ENCODE measurements at regions not wholly inside any gene's neighbourhood (a gene's known extent, or its start where the extent isn't known, plus 50 kb on each side); places are given as distances from the start of the nearest gene placed in this dataset.
A peak's percentile ranks its signal among the peaks of the same experiment; 100 is the strongest.

GRCh38 chr7:92987095-92987494, 130.7 kb downstream of the SAMD9 start:
- TF ChIP-seq GABPA (IDR thresholded peaks at IDR 0.05; ENCODE audit: low read depth) (no peak), MEF2A (IDR thresholded peaks at IDR 0.05; ENCODE audit: borderline replicate concordance, low read depth) (no peak), TAF1 (IDR thresholded peaks at IDR 0.05; ENCODE audit: borderline replicate concordance, low read depth, low read length) (no peak), EP300 (IDR thresholded peaks at IDR 0.05; ENCODE audit: borderline replicate concordance in 1 of 2, low read depth in 1 of 2, low read length in 1 of 2) (no peak), JUND (IDR thresholded peaks at IDR 0.05) (no peak), EZH2phosphoT487 (IDR thresholded peaks at IDR 0.05; ENCODE audit: borderline replicate concordance, low read depth) (no peak), RCOR1 (IDR thresholded peaks at IDR 0.05; ENCODE audit: low read length) (no peak), NRF1 (IDR thresholded peaks at IDR 0.05; ENCODE audit: low read depth, low read length) (no peak), USF2 (IDR thresholded peaks at IDR 0.05; ENCODE audit: borderline replicate concordance, low read depth, low read length) (no peak), SMC3 (IDR thresholded peaks at IDR 0.05; ENCODE audit: low read depth, low read length) (no peak), SIN3A (IDR thresholded peaks at IDR 0.05; ENCODE audit: borderline replicate concordance, low read depth, low read length) (no peak), POLR2AphosphoS5 (IDR thresholded peaks at IDR 0.05; ENCODE audit: low read depth, low read length) (no peak), RFX5 (IDR thresholded peaks at IDR 0.05; ENCODE audit: low read length) (no peak), IRF3 (IDR thresholded peaks at IDR 0.05; ENCODE audit: low read depth, low read length) (no peak), MAX (IDR thresholded peaks at IDR 0.05; ENCODE audit: low read depth) (no peak), ELF1 (IDR thresholded peaks at IDR 0.05) (no peak), PBX3 (IDR thresholded peaks at IDR 0.05) (no peak), TCF12 (IDR thresholded peaks at IDR 0.05) (no peak), NFIC (IDR thresholded peaks at IDR 0.05; ENCODE audit: borderline replicate concordance) (no peak), ZBTB33 (IDR thresholded peaks at IDR 0.05; ENCODE audit: borderline replicate concordance, low read depth) (no peak)
- Histone ChIP-seq H3K27me3 (ENCODE audit: insufficient read depth) (no peaks in the 10 kb centered on the region), H3K4me2 (no peak overlapping the region), H3F3A (replicated peaks; ENCODE audit: insufficient read depth) (no peaks in the 10 kb centered on the region), H3K9me3 (0 out of 2 replicates have a peak, but pooled peaks cover 9% of the 10 kb centered on the region), H3K9ac (no peak overlapping the region), H3K79me2 (ENCODE audit: insufficient read depth) (no peaks in the 10 kb centered on the region), H4K20me1 (ENCODE audit: insufficient read depth) (no peaks in the 10 kb centered on the region), H3K4me1 (ENCODE audit: control insufficient read depth in 1 of 2, insufficient read depth in 2 of 2, low read depth in 1 of 2, low read length in 1 of 2) (peaks cover 0 to 2% of the 10 kb centered on the region in 2 experiments; a peak in 2 of 4 replicates), H3K27ac (ENCODE audit: low read depth in 2 of 2, low read length in 1 of 2) (peak overlapping the region in 1 of 2 experiments; percentile 59; a peak in 2 of 4 replicates), H3K9me2 (no peaks in the 10 kb centered on the region), H3K4me3 (ENCODE audit: low read depth in 2 of 2, low read length in 1 of 2) (no peak overlapping the region), H2AFZ (ENCODE audit: low read depth) (no peak overlapping the region), H3K36me3 (replicated peaks in 1 of 2; ENCODE audit: control insufficient read depth in 1 of 2, insufficient read depth in 2 of 2, low read length in 1 of 2) (no peaks in the 10 kb centered on the region)
- POLR2A ChIA-PET: no interaction called here
- CTCF ChIA-PET: interaction anchor here (1.0 to 2.3 kb wide), 7 partner anchors 14 to 397 kb away, joined by 3 to 7 read pairs (median 5); partner anchors contain the start of gene FAM133B
- DNase-seq: no peak

Measured in SK-N-SH (cell line).